Renal cortical epithelial cell (primary cell): ENCODE measurements at regions not wholly inside any gene's neighbourhood (a gene's known extent, or its start where the extent isn't known, plus 50 kb on each side); places are given as distances from the start of the nearest gene placed in this dataset.
A peak's percentile ranks its signal among the peaks of the same experiment; 100 is the strongest.
"Not testable (repeated sequence)": the region's sequence is repeated elsewhere in the genome, so short reads cannot be mapped to it uniquely, and the experiment has no call there.

ENCODE experiments used
- DNase-seq: peaks from one replicate; pipeline ENCODE4 v3.0.0-alpha.2; 2011; ENCODE audit warnings: low read depth

GRCh38 chr20:1810926-1811620, 84.1 kb upstream of the SIRPA start:
- peak; percentile 23 for DNase-seq

GRCh38 chr20:1810572-1810925, 84.7 kb upstream of the SIRPA start:
- DNase-seq, result no peak

- DNase-seq, result peak; percentile 87
These were observed 85.3 kb upstream of the SIRPA start for GRCh38 chr20:1809611-1810510.

- DNase-seq, result peak; percentile 93
These were observed 86.1 kb upstream of the SIRPA start for GRCh38 chr20:1809131-1809572.

- no peak for DNase-seq
These were observed 87.1 kb upstream of the SIRPA start for GRCh38 chr20:1808101-1808500.

GRCh38 chr20:1807394-1807793, 87.8 kb upstream of the SIRPA start:
- DNase-seq, result no peak

GRCh38 chr20:1806456-1806855, 88.8 kb upstream of the SIRPA start:
- DNase-seq, result no peak

GRCh38 chr20:1805816-1806215, 89.4 kb upstream of the SIRPA start:
- no peak for DNase-seq

GRCh38 chr20:1805161-1805581, 90.0 kb upstream of the SIRPA start:
- DNase-seq, result no peak

- DNase-seq, result no peak
These were observed 90.7 kb upstream of the SIRPA start for GRCh38 chr20:1804554-1804956.

GRCh38 chr20:1803932-1804501, 91.2 kb upstream of the SIRPA start:
- no peak for DNase-seq

GRCh38 chr20:1803061-1803931, 91.9 kb upstream of the SIRPA start:
- peak; percentile 32 for DNase-seq

GRCh38 chr20:1802385-1803060, 92.7 kb upstream of the SIRPA start:
- peak; percentile 34 for DNase-seq

- no peak for DNase-seq
These were observed 93.3 kb upstream of the SIRPA start for GRCh38 chr20:1801929-1802306.

GRCh38 chr20:1801225-1801928, 93.8 kb upstream of the SIRPA start:
- DNase-seq, result no peak

- peak; percentile 50 for DNase-seq
These were observed 94.4 kb upstream of the SIRPA start for GRCh38 chr20:1800777-1801176.

GRCh38 chr20:1800180-1800579, 95.0 kb upstream of the SIRPA start:
- no peak for DNase-seq

GRCh38 chr20:1799746-1800145, 95.5 kb upstream of the SIRPA start:
- not testable (repeated sequence) for DNase-seq

- DNase-seq, result no peak
These were observed 96.2 kb upstream of the SIRPA start for GRCh38 chr20:1798982-1799381.

- DNase-seq, result no peak
These were observed 101.4 kb upstream of the SIRPA start for GRCh38 chr20:1793821-1794220.

- DNase-seq, result no peak
These were observed 102.9 kb upstream of the SIRPA start for GRCh38 chr20:1792274-1792673.
